Right lobe of liver (tissue), 6 donors: ENCODE measurements at regions not wholly inside any gene's neighbourhood (a gene's known extent, or its start where the extent isn't known, plus 50 kb on each side); places are given as distances from the start of the nearest gene placed in this dataset.

Experiments used
- ATAC-seq, 4 donors: fragments of 200-7000 bp; cut with Tn5 transposase; one replicate each; pipeline ENCODE4 v1.9.1; 2020; ENCODE audit warnings: mild to moderate bottlenecking in 4 of 4, moderate library complexity in 4 of 4
- DNase-seq, 3 donors: peaks; one replicate each; pipeline ENCODE4 v3.0.0-alpha.2; 2020
- H3K27ac ChIP-seq, 3 donors: fragments of 200-600 bp; one replicate each; pipeline ENCODE4 v1.8.0; 2022
- H3K27me3 ChIP-seq, 2 donors: fragments of 200-600 bp; one replicate each; pipeline ENCODE4 v1.8.0; 2022
- H3K36me3 ChIP-seq, 4 donors: fragments of 200-600 bp; sonication (generic) in 1 of 4; one replicate each; pipeline versions ENCODE4 v1.5.1 to v1.8.0; 2017 to 2022; ENCODE audit warnings: control low read depth in 1 of 4
- H3K4me1 ChIP-seq, 4 donors: fragments of 200-600 bp; sonication (generic) in 1 of 4; one replicate each; pipeline versions ENCODE4 v1.5.1 to v1.8.0; 2017 to 2022; ENCODE audit warnings: control low read depth in 1 of 4
- H3K4me3 ChIP-seq, 3 donors: fragments of 200-600 bp; one replicate each; pipeline ENCODE4 v1.8.0; 2022
- H3K9me3 ChIP-seq, 4 donors: fragments of 200-600 bp; sonication (generic) in 1 of 4; one replicate each; pipeline versions ENCODE4 v1.5.1 to v1.8.0; 2017 to 2022; ENCODE audit warnings: control low read depth in 1 of 4
- CTCF ChIP-seq, 4 donors: fragments of 200-600 bp in 3 of 4; fragments of 450-650 bp in 1 of 4; IDR thresholded peaks; one replicate each; pipeline versions ENCODE4 v1.5.1 to v1.8.0; 2016 to 2022; ENCODE audit warnings: antibody characterized with exemption in 4 of 4, mild to moderate bottlenecking in 2 of 4
- POLR2A ChIP-seq: fragments of 450-650 bp; IDR thresholded peaks from one replicate; pipeline ENCODE4 v1.6.1; 2017; ENCODE audit warnings: antibody characterized with exemption, mild to moderate bottlenecking
- WGBS: methylation state at CpG from one replicate; pipeline ENCODE4 v1.1.6; 2018; ENCODE audit warnings: low coverage, low lambda C conversion rate; ENCODE audit not compliant: insufficient coverage; ENCODE audit errors: missing lambda C conversion rate; 5-methylcytosine and 5-hydroxymethylcytosine counted together
- intact Hi-C, 2 donors: fragments of 100-400 bp; cut with DNase I; formaldehyde crosslinking; loops; one replicate each; pipeline versions ENCODE4 v1.11.2 to v1.14.1; 2022
- donor health status: DM: no; HTN: yes; CAD: no.
- donor health status: DM: no; HTN: no; CAD: no.
- donor health status: DM: no; HTN: no; CAD: no.
- donor health status: DM: no; HTN: yes; CAD: no.
- donor health status: DM: no; HTN: yes; CAD: no.

- DNase-seq (no peak), ATAC-seq (no peak)
- no peaks in the 10 kb centered on the region for H3K9me3 ChIP-seq
- TF ChIP-seq POLR2A (no peak), CTCF (IDR thresholded peaks at IDR 0.05) (no peak)
- H3K4me1 ChIP-seq, result no peaks in the 10 kb centered on the region
- H3K27me3 ChIP-seq, result no peaks in the 10 kb centered on the region
- intact Hi-C loops, result no loop called here
- H3K4me3 ChIP-seq, result no peak overlapping the region
- H3K36me3 ChIP-seq, result no peaks in the 10 kb centered on the region
- H3K27ac ChIP-seq, result no peak overlapping the region
Observed at GRCh38 chr11:62035293-62035692, 67.9 kb upstream of the FTH1 start.

- WGBS, result 86% methylated on average over 1 of the region's 1 CpG
- Histone ChIP-seq H3K27me3 (no peaks in the 10 kb centered on the region), H3K4me1 (no peaks in the 10 kb centered on the region), H3K4me3 (no peak overlapping the region), H3K27ac (no peak overlapping the region), H3K36me3 (no peaks in the 10 kb centered on the region), H3K9me3 (no peaks in the 10 kb centered on the region)
- no peak for TF ChIP-seq POLR2A
- no peak for TF ChIP-seq CTCF (IDR thresholded peaks at IDR 0.05)
- no peak for ATAC-seq
- DNase-seq, result no peak
- intact Hi-C loops, result no loop called here
Observed at GRCh38 chr11:62034036-62034338, 66.6 kb upstream of the FTH1 start.

- ATAC-seq (peak in 3 of 4 donors; percentile 24 to 39 (median 25)), DNase-seq (no peak)
- no peak for TF ChIP-seq CTCF (IDR thresholded peaks at IDR 0.05)
- no peak for TF ChIP-seq POLR2A
- no peak overlapping the region for H3K27ac ChIP-seq
- 58% methylated on average over 12 of the region's 12 CpGs for WGBS
- no peak overlapping the region for H3K4me3 ChIP-seq
- H3K4me1 ChIP-seq, result no peaks in the 10 kb centered on the region
- intact Hi-C loops, result no loop called here
- no peaks in the 10 kb centered on the region for H3K36me3 ChIP-seq
- H3K27me3 ChIP-seq, result no peaks in the 10 kb centered on the region
- no peaks in the 10 kb centered on the region for H3K9me3 ChIP-seq
Observed at GRCh38 chr11:62033191-62034035, 66.0 kb upstream of the FTH1 start.

- Histone ChIP-seq H3K9me3 (no peaks in the 10 kb centered on the region), H3K4me3 (no peak overlapping the region), H3K27me3 (no peaks in the 10 kb centered on the region), H3K4me1 (peaks cover 0 to 9% (median 0%) of the 10 kb centered on the region in 4 donors), H3K36me3 (no peaks in the 10 kb centered on the region), H3K27ac (no peak overlapping the region)
- 90% methylated on average over 8 of the region's 8 CpGs for WGBS
- DNase-seq (no peak), ATAC-seq (no peak)
- no peak for TF ChIP-seq POLR2A
- no peak for TF ChIP-seq CTCF (IDR thresholded peaks at IDR 0.05)
- intact Hi-C loops, result no loop called here
Observed at GRCh38 chr11:62030071-62030684, 62.7 kb upstream of the FTH1 start.
